Prostate gland (tissue), 2 donors: ENCODE measurements at regions not wholly inside any gene's neighbourhood (a gene's known extent, or its start where the extent isn't known, plus 50 kb on each side); places are given as distances from the start of the nearest gene placed in this dataset.

Experiments used
- DNase-seq: peaks from one replicate; pipeline ENCODE4 v3.0.0-alpha.2; 2019; ENCODE audit warnings: low spot score
- H3K27ac ChIP-seq, 2 donors: fragments of 200-600 bp; sonication (generic); 2 replicates each; pipeline ENCODE4 v1.5.1; 2017 to 2019
- H3K27me3 ChIP-seq: fragments of 200-600 bp; sonication (generic); replicated peaks from 2 replicates; pipeline ENCODE4 v1.5.1; 2019; ENCODE audit not compliant: insufficient read depth
- H3K36me3 ChIP-seq, 2 donors: fragments of 200-600 bp; sonication (generic); 1 replicate in 1 of 2; 2 replicates in 1 of 2; pipeline versions ENCODE4 v1.5.1 to v1.8.1; 2017 to 2019
- H3K4me1 ChIP-seq: fragments of 200-600 bp; sonication (generic); replicated peaks from 2 replicates; pipeline ENCODE4 v1.5.1; 2019
- H3K4me3 ChIP-seq, 2 donors: fragments of 200-600 bp; sonication (generic); 2 replicates each; pipeline ENCODE4 v1.5.1; 2017 to 2019
- H3K9me3 ChIP-seq: fragments of 200-600 bp; sonication (generic); 2 replicates; pipeline ENCODE4 v1.5.1; 2017
- POLR2A ChIP-seq: fragments of 450-650 bp; IDR thresholded peaks from one replicate; pipeline ENCODE4 v1.6.1; 2016; ENCODE audit warnings: antibody characterized with exemption, mild to moderate bottlenecking
- POLR2AphosphoS5 ChIP-seq: sonication (generic); formaldehyde crosslinking; IDR thresholded peaks from one replicate; pipeline ENCODE4 v1.6.1; 2017; ENCODE audit warnings: antibody characterized with exemption
- WGBS: methylation state at CpG from one replicate; pipeline ENCODE4 v1.1.5; 2018; 5-methylcytosine and 5-hydroxymethylcytosine counted together
- intact Hi-C: fragments of 100-400 bp; cut with DNase I; formaldehyde crosslinking; loops from one replicate; pipeline ENCODE4 v1.14.2; 2022
- TF ChIP-seq, protein P1 (sequence below), 4 experiments: fragments of 200-600 bp in 2 of 4; fragments of 450-650 bp in 2 of 4; sonication (generic) in 2 of 4; IDR thresholded peaks; 1 replicate in 3 of 4; 2 replicates in 1 of 4; pipeline ENCODE4 v1.5.1; 2016 to 2019; ENCODE audit warnings: antibody characterized with exemption in 4 of 4, mild to moderate bottlenecking in 2 of 4, moderate library complexity in 2 of 4

GRCh38 chr2:19569300-19569791, 210.9 kb upstream of the OSR1 start:
- H3K4me3 ChIP-seq, result no peak overlapping the region
- H3K27ac ChIP-seq, result no peak overlapping the region
- no peaks in the 10 kb centered on the region for H3K36me3 ChIP-seq
- intact Hi-C loops, result no loop called here
- 39% methylated on average over 3 of the region's 3 CpGs for WGBS
- no peak for DNase-seq
- no peaks in the 10 kb centered on the region for H3K27me3 ChIP-seq
- no peaks in the 10 kb centered on the region for H3K9me3 ChIP-seq
- TF ChIP-seq POLR2AphosphoS5 (no peak), POLR2A (no peak)
- TF ChIP-seq, protein P1, sequence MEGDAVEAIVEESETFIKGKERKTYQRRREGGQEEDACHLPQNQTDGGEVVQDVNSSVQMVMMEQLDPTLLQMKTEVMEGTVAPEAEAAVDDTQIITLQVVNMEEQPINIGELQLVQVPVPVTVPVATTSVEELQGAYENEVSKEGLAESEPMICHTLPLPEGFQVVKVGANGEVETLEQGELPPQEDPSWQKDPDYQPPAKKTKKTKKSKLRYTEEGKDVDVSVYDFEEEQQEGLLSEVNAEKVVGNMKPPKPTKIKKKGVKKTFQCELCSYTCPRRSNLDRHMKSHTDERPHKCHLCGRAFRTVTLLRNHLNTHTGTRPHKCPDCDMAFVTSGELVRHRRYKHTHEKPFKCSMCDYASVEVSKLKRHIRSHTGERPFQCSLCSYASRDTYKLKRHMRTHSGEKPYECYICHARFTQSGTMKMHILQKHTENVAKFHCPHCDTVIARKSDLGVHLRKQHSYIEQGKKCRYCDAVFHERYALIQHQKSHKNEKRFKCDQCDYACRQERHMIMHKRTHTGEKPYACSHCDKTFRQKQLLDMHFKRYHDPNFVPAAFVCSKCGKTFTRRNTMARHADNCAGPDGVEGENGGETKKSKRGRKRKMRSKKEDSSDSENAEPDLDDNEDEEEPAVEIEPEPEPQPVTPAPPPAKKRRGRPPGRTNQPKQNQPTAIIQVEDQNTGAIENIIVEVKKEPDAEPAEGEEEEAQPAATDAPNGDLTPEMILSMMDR (IDR thresholded peaks at IDR 0.05), result no peak
- H3K4me1 ChIP-seq, result no peaks in the 10 kb centered on the region

DNA sequence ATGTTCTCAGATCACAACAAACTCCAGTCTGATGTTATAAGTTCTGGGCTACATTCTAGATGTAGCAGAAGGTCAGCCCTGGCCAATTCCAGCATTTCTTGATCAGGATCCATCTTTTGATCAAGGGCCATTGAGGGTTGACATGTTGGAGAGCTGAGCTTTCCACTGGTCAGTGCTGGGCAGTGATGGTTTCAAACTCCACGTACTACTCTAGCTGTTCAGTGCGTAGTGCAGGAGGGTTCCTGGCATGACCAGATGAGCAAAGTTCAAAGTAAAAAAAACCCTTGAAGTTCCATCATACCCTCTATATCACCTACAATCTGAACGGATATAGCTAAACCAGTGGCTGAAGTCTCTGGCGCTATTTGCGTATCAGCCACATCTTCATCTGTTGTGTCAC, 210.4 kb upstream of the OSR1 start:
- intact Hi-C loops, result no loop called here

DNA sequence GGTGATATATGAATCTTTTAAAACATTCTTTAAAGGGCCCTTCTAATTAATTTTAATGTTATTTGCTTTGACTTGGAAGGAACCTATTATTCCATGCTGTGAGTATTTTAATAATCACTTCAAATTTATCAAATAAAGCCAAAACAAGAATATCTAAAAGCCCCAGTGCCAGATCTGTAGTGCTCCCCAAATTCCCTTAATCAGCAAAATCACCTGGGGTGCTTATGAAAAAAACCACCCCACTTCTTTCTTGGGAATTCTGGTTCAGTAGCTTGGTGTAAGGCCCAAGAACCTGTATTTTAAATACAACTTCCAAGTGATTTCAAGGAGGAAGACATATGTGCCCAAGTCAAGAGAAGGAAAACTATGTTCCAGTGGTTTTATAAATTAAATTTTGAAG, 202.4 kb upstream of the OSR1 start:
- Histone ChIP-seq H3K27me3 (no peaks in the 10 kb centered on the region), H3K9me3 (no peaks in the 10 kb centered on the region), H3K27ac (no peak overlapping the region), H3K4me3 (no peak overlapping the region), H3K4me1 (no peaks in the 10 kb centered on the region), H3K36me3 (no peaks in the 10 kb centered on the region)
- intact Hi-C loops, result no loop called here
- no peak for DNase-seq
- TF ChIP-seq POLR2A, result no peak
- no peak for TF ChIP-seq POLR2AphosphoS5
- TF ChIP-seq, protein P1 (IDR thresholded peaks at IDR 0.05), result no peak

More for the DNA sequence above, 210.4 kb upstream of the OSR1 start:
- WGBS, result 95% methylated on average over 5 of the region's 5 CpGs
- no peak overlapping the region for H3K4me3 ChIP-seq
- no peaks in the 10 kb centered on the region for H3K4me1 ChIP-seq
- no peaks in the 10 kb centered on the region for H3K27me3 ChIP-seq
- TF ChIP-seq, protein P1 (IDR thresholded peaks at IDR 0.05), result no peak
- TF ChIP-seq POLR2A (no peak), POLR2AphosphoS5 (no peak)
- DNase-seq, result no peak
- no peak overlapping the region for H3K27ac ChIP-seq
- H3K36me3 ChIP-seq, result no peaks in the 10 kb centered on the region
- H3K9me3 ChIP-seq, result no peaks in the 10 kb centered on the region

DNA sequence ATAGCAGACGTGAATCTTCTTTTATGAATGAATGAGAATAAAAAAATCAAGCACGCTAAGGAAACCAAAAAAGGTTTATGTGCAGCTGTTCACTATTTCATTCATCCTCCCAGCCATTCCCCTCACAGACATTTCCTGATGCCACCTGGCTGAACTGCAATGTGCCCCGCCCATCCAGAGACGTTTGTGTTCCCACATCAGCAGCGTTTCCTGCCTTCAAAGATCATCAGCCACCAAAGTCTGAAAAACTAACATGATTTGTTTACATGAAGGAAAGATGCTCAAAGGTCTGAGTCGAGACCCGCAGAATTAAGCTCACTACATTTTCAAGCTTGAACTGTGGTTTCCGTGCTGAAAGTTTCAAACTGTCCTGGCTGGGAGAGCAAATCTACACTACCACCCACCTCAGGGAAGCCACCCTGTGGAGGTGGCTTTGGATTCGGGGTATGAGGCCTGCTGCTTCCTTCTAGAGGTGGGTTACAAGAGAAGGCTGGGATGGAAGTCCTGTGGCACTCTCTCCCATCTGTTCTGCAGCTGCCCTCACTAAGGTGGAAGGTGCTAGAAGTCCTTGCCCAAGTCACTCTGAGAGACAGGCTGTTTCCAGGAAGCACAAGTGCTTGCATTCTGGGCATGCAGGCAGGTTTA, 201.3 kb upstream of the OSR1 start:
- intact Hi-C loops, result no loop called here
- WGBS, result 43% methylated on average over 9 of the region's 9 CpGs

More for the DNA sequence above, 201.3 kb upstream of the OSR1 start:
- Histone ChIP-seq H3K4me3 (no peak overlapping the region), H3K9me3 (no peaks in the 10 kb centered on the region), H3K4me1 (no peaks in the 10 kb centered on the region), H3K36me3 (no peaks in the 10 kb centered on the region), H3K27me3 (no peaks in the 10 kb centered on the region), H3K27ac (no peak overlapping the region)
- DNase-seq, result no peak
- TF ChIP-seq, protein P1 (IDR thresholded peaks at IDR 0.05), result no peak
- no peak for TF ChIP-seq POLR2AphosphoS5
- TF ChIP-seq POLR2A, result no peak
